Esophagus (tissue), 2 donors: ENCODE measurements at regions not wholly inside any gene's neighbourhood (a gene's known extent, or its start where the extent isn't known, plus 50 kb on each side); places are given as distances from the start of the nearest gene placed in this dataset.
"Not testable (repeated sequence)": the region's sequence is repeated elsewhere in the genome, so short reads cannot be mapped to it uniquely, and the experiment has no call there.

Experiments
- H3K27ac ChIP-seq, 2 donors: one replicate each; pipeline ENCODE4 v1.5.1; 2013; ENCODE audit warnings: low read depth in 2 of 2, mild to moderate bottlenecking in 2 of 2, inconsistent platforms in 1 of 2, low read length in 1 of 2, moderate library complexity in 1 of 2
- H3K27me3 ChIP-seq, 2 donors: one replicate each; pipeline ENCODE4 v1.6.1; 2013; ENCODE audit warnings: low read length in 2 of 2, control low read depth in 1 of 2, mild to moderate bottlenecking in 1 of 2; ENCODE audit not compliant: insufficient read depth in 2 of 2, control insufficient read depth in 1 of 2
- H3K36me3 ChIP-seq, 2 donors: one replicate each; pipeline ENCODE4 v1.6.1; 2013; ENCODE audit warnings: low read length in 1 of 2; ENCODE audit not compliant: control insufficient read depth in 2 of 2, insufficient read depth in 2 of 2
- H3K4me1 ChIP-seq, 2 donors: one replicate each; pipeline ENCODE4 v1.6.1; 2013; ENCODE audit warnings: low read length in 1 of 2; ENCODE audit not compliant: control insufficient read depth in 2 of 2, insufficient read depth in 2 of 2
- H3K4me3 ChIP-seq, 2 donors: one replicate each; pipeline ENCODE4 v1.5.1; 2013; ENCODE audit warnings: low read length in 2 of 2, mild to moderate bottlenecking in 2 of 2, low read depth in 1 of 2, moderate library complexity in 1 of 2
- H3K9me3 ChIP-seq, 2 donors: one replicate each; pipeline ENCODE4 v1.6.1; 2013; ENCODE audit warnings: mild to moderate bottlenecking in 2 of 2, low read depth in 1 of 2, low read length in 1 of 2, moderate library complexity in 1 of 2; ENCODE audit not compliant: control insufficient read depth in 2 of 2, insufficient read depth in 1 of 2
- WGBS, 2 donors: extraction: QIAGEN DNeasy Blood & Tissue Kit; methylation state at CpG; one replicate each; pipeline ENCODE4 v1.1.7; 2013; 5-methylcytosine and 5-hydroxymethylcytosine counted together
- donor health status: healthy with polysubstance abuse.
- donor health status: Bipolar disorder and iron deficiency.

GRCh38 chr3:110971010-110971601 is 100.5 kb upstream of the NECTIN3 start:
- no peak overlapping the region for H3K4me3 ChIP-seq
- H3K27me3 ChIP-seq: no peaks in the 10 kb centered on the region
- WGBS, 2 donors: 90 to 95% methylated on average over 9 of the region's 9 CpGs
- H3K27ac ChIP-seq: no peak overlapping the region
- H3K36me3 ChIP-seq: peaks cover 0 to 4% of the 10 kb centered on the region in 2 donors
- H3K9me3 ChIP-seq: peaks cover 0 to 4% of the 10 kb centered on the region in 2 donors
- H3K4me1 ChIP-seq: no peaks in the 10 kb centered on the region

- Histone ChIP-seq H3K4me3 (no peak overlapping the region), H3K27ac (no peak overlapping the region), H3K4me1 (no peaks in the 10 kb centered on the region), H3K27me3 (no peaks in the 10 kb centered on the region), H3K9me3 (peaks cover 0 to 4% of the 10 kb centered on the region in 2 donors), H3K36me3 (no peaks in the 10 kb centered on the region)
- 49 to 67% methylated on average over 2 of the region's 2 CpGs for WGBS, 2 donors
Observed at GRCh38 chr3:110973263-110973895, 98.2 kb upstream of the NECTIN3 start.

- WGBS, 2 donors: 14% methylated on average over 2 of the region's 2 CpGs
- Histone ChIP-seq H3K9me3 (no peaks in the 10 kb centered on the region), H3K36me3 (no peaks in the 10 kb centered on the region), H3K4me3 (no peak overlapping the region), H3K27ac (no peak overlapping the region), H3K27me3 (no peaks in the 10 kb centered on the region), H3K4me1 (no peaks in the 10 kb centered on the region)
Observed at GRCh38 chr3:110974902-110975301, 96.7 kb upstream of the NECTIN3 start.

GRCh38 chr3:110984456-110985250 is 87.0 kb upstream of the NECTIN3 start:
- peaks cover 0 to 2% of the 10 kb centered on the region in 2 donors for H3K9me3 ChIP-seq
- no peaks in the 10 kb centered on the region for H3K4me1 ChIP-seq
- WGBS, 2 donors: 85 to 92% methylated on average over 4 of the region's 4 CpGs
- H3K27ac ChIP-seq: no peak overlapping the region
- no peaks in the 10 kb centered on the region for H3K27me3 ChIP-seq
- H3K36me3 ChIP-seq: no peaks in the 10 kb centered on the region
- H3K4me3 ChIP-seq: no peak overlapping the region

- H3K36me3 ChIP-seq: no peaks in the 10 kb centered on the region
- WGBS, 2 donors: 90 to 94% methylated on average over 5 of the region's 5 CpGs
Observed at GRCh38 chr3:110989446-110989845, 82.2 kb upstream of the NECTIN3 start.

GRCh38 chr3:110995461-110996231 is 76.0 kb upstream of the NECTIN3 start:
- Histone ChIP-seq H3K4me1 (no peaks in the 10 kb centered on the region), H3K27me3 (no peaks in the 10 kb centered on the region), H3K9me3 (no peaks in the 10 kb centered on the region), H3K36me3 (no peaks in the 10 kb centered on the region), H3K27ac (no peak overlapping the region), H3K4me3 (no peak overlapping the region)
- 25 to 54% methylated on average over 2 of the region's 2 CpGs for WGBS, 2 donors

More at GRCh38 chr3:110989446-110989845, 82.2 kb upstream of the NECTIN3 start:
- Histone ChIP-seq H3K9me3 (no peaks in the 10 kb centered on the region), H3K4me1 (no peaks in the 10 kb centered on the region), H3K4me3 (no peak overlapping the region), H3K27ac (no peak overlapping the region), H3K27me3 (no peaks in the 10 kb centered on the region)

GRCh38 chr3:110998766-110999165 is 72.8 kb upstream of the NECTIN3 start:
- not testable (repeated sequence) for H3K4me3 ChIP-seq, H3K36me3 ChIP-seq, H3K9me3 ChIP-seq, H3K27me3 ChIP-seq, H3K27ac ChIP-seq, H3K4me1 ChIP-seq
- WGBS, 2 donors: 53 to 78% methylated on average over 2 of the region's 2 CpGs

GRCh38 chr3:111006485-111006884 is 65.1 kb upstream of the NECTIN3 start:
- not testable (repeated sequence) for H3K36me3 ChIP-seq, H3K4me3 ChIP-seq, H3K27ac ChIP-seq, H3K4me1 ChIP-seq, H3K9me3 ChIP-seq, H3K27me3 ChIP-seq
- WGBS, 2 donors: 85 to 88% methylated on average over 4 of the region's 4 CpGs

- Histone ChIP-seq H3K9me3 (no peaks in the 10 kb centered on the region), H3K36me3 (no peaks in the 10 kb centered on the region), H3K4me1 (no peaks in the 10 kb centered on the region), H3K27me3 (no peaks in the 10 kb centered on the region), H3K27ac (no peak overlapping the region), H3K4me3 (no peak overlapping the region)
- WGBS, 2 donors: 65 to 69% methylated on average over 7 of the region's 7 CpGs
Observed at GRCh38 chr3:111012388-111013248, 59.0 kb upstream of the NECTIN3 start.
